Left lung (tissue), 4 donors: ENCODE measurements at regions not wholly inside any gene's neighbourhood (a gene's known extent, or its start where the extent isn't known, plus 50 kb on each side); places are given as distances from the start of the nearest gene placed in this dataset.
A peak's percentile ranks its signal among the peaks of the same experiment; 100 is the strongest.

ENCODE experiments used
- ATAC-seq: fragments of 200-7000 bp; cut with Tn5 transposase; one replicate; pipeline ENCODE4 v1.9.1; 2020; ENCODE audit warnings: moderate library complexity
- DNase-seq, 4 donors: peaks; one replicate each; pipeline ENCODE4 v3.0.0-alpha.2; 2013 to 2020
- H3K27ac ChIP-seq, 2 donors: fragments of 200-600 bp; sonication (generic) in 1 of 2; one replicate each; pipeline versions ENCODE4 v1.5.0 to v1.8.0; 2020 to 2021
- H3K27me3 ChIP-seq, 2 donors: fragments of 200-600 bp; sonication (generic) in 1 of 2; one replicate each; pipeline versions ENCODE4 v1.5.0 to v1.8.0; 2020 to 2021
- H3K36me3 ChIP-seq, 2 donors: fragments of 200-600 bp; sonication (generic) in 1 of 2; one replicate each; pipeline versions ENCODE4 v1.5.0 to v1.8.0; 2020 to 2021
- H3K4me1 ChIP-seq, 2 donors: fragments of 200-600 bp; one replicate each; pipeline ENCODE4 v1.8.0; 2021
- H3K4me3 ChIP-seq, 2 donors: fragments of 200-600 bp; sonication (generic) in 1 of 2; one replicate each; pipeline versions ENCODE4 v1.5.0 to v1.8.0; 2020 to 2021; ENCODE audit warnings: mild to moderate bottlenecking in 1 of 2
- H3K9me3 ChIP-seq, 2 donors: fragments of 200-600 bp; sonication (generic) in 1 of 2; one replicate each; pipeline versions ENCODE4 v1.5.0 to v1.8.0; 2020 to 2021
- intact Hi-C, 2 donors: fragments of 100-400 bp; cut with DNase I; formaldehyde crosslinking; loops; one replicate each; pipeline versions ENCODE4 v1.11.2 to v1.14.2; 2022
- TF ChIP-seq, protein P1 (sequence below), 2 donors: fragments of 200-600 bp; sonication (generic) in 1 of 2; IDR thresholded peaks; one replicate each; pipeline versions ENCODE4 v1.5.0 to v1.8.0; 2021; ENCODE audit warnings: antibody characterized with exemption in 2 of 2
- donor health status: DM: no; HTN: yes; CAD: no.
- donor health status: DM: no; HTN: no; CAD: no.

DNA sequence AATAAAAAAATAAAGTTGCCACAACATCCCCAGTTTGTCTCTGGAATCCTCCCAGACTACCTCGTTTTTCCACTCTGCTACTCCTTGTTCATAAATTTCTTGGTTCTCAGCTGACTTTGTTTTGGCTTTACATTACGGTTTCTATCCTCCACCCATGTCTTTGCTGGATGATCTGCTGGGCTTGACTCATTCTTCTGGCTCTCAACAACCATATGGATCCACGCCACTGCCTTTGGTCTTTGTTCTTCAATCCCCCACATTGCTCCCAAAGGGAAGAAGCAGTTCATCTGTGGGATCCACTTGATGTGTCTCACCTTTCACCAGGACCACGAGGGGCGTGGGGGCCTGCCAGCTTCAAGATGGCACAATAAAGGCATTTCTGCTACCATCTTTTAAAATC, 67.1 kb upstream of the NBL1 start:
- intact Hi-C loops = no loop called here
- DNase-seq (no peak), ATAC-seq (peak; percentile 34)
- Histone ChIP-seq H3K27ac (peak overlapping the region in 1 of 2 donors; percentile 19), H3K36me3 (no peaks in the 10 kb centered on the region), H3K4me3 (no peak overlapping the region), H3K27me3 (no peaks in the 10 kb centered on the region), H3K4me1 (peaks cover 0 to 9% of the 10 kb centered on the region in 2 donors), H3K9me3 (no peaks in the 10 kb centered on the region)
- TF ChIP-seq, protein P1, sequence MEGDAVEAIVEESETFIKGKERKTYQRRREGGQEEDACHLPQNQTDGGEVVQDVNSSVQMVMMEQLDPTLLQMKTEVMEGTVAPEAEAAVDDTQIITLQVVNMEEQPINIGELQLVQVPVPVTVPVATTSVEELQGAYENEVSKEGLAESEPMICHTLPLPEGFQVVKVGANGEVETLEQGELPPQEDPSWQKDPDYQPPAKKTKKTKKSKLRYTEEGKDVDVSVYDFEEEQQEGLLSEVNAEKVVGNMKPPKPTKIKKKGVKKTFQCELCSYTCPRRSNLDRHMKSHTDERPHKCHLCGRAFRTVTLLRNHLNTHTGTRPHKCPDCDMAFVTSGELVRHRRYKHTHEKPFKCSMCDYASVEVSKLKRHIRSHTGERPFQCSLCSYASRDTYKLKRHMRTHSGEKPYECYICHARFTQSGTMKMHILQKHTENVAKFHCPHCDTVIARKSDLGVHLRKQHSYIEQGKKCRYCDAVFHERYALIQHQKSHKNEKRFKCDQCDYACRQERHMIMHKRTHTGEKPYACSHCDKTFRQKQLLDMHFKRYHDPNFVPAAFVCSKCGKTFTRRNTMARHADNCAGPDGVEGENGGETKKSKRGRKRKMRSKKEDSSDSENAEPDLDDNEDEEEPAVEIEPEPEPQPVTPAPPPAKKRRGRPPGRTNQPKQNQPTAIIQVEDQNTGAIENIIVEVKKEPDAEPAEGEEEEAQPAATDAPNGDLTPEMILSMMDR (IDR thresholded peaks at IDR 0.05) = no peak

DNA sequence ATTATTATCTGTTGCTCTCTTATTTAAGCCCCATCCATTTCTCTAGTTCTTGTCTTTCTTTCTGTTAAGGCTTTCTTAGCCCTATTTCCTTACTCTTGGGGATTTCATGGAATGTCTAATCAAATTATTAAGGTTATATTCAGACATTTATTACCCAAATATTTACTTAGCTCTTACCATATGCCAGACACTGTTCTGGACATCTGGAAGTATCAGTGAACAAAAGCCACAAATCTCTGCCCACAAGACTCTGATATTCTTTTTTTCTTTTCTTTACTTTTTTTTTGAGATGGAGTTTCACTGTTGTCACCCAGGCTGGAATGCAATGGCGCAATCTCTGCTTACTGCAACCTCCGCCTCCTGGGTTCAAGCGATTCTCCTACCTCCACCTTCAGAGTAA, 74.3 kb upstream of the NBL1 start:
- H3K27me3 ChIP-seq = no peaks in the 10 kb centered on the region
- H3K27ac ChIP-seq = no peak overlapping the region
- no peak overlapping the region for H3K4me3 ChIP-seq
- DNase-seq (no peak), ATAC-seq (no peak)
- TF ChIP-seq, protein P1 (IDR thresholded peaks at IDR 0.05) = no peak
- H3K4me1 ChIP-seq = peaks cover 0 to 3% of the 10 kb centered on the region in 2 donors
- no peaks in the 10 kb centered on the region for H3K36me3 ChIP-seq
- intact Hi-C loops = no loop called here
- H3K9me3 ChIP-seq = no peaks in the 10 kb centered on the region

DNA sequence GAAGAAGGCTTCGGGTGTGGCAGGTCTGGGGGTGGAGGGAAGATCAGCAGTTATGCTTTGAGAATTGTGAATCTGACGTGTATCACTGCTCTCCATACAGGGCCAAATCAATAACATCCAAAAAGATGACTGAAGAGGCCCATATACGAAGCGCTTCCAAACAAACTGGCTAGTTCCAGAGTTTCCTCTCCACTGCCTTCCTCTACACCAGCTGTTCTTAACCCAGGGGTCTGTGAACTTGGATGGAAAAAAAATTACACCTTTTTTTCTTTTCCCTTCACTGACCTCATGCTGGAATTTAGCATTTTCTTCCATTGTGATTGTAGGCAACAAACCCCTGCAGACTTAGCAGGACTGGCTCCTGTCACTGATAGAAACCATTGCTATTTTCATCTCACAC, 77.1 kb upstream of the NBL1 start:
- Histone ChIP-seq H3K4me1 (peaks cover 0 to 6% of the 10 kb centered on the region in 2 donors), H3K27me3 (no peaks in the 10 kb centered on the region), H3K4me3 (no peak overlapping the region), H3K9me3 (no peaks in the 10 kb centered on the region), H3K36me3 (no peaks in the 10 kb centered on the region), H3K27ac (no peak overlapping the region)
- intact Hi-C loops = no loop called here
- DNase-seq (peak in 1 of 4 donors; percentile 11), ATAC-seq (no peak)
- TF ChIP-seq, protein P1 (IDR thresholded peaks at IDR 0.05) = no peak

DNA sequence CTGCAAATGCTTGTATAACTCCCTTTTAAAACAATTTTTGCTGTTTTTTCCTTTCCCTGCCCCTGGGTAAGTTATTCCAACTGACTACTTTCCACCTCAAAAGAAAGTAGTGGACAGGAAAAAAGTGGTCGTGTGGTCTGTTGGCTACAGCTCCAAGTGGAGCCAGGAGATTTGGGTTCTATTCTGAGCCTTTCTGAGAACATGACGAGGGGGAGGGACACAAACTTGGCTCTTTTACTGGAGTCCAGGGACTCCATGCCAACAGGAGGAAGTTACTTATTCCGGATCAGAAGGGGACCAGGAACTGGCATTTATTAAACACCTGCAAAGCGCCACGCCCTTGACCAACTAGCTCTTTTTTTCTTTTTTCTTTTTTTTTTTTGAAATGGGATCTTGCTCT, 79.0 kb upstream of the CAPZB start:
- no peak overlapping the region for H3K4me3 ChIP-seq
- intact Hi-C loops = no loop called here
- no peaks in the 10 kb centered on the region for H3K9me3 ChIP-seq
- TF ChIP-seq, protein P1 (IDR thresholded peaks at IDR 0.05) = no peak
- no peaks in the 10 kb centered on the region for H3K36me3 ChIP-seq
- H3K27ac ChIP-seq = peak overlapping the region in 1 of 2 donors; percentile 77
- peaks cover 0 to 6% of the 10 kb centered on the region in 2 donors for H3K4me1 ChIP-seq
- no peaks in the 10 kb centered on the region for H3K27me3 ChIP-seq
- peak in 1 of 4 donors; percentile 8 for DNase-seq
- no peak for ATAC-seq

DNA sequence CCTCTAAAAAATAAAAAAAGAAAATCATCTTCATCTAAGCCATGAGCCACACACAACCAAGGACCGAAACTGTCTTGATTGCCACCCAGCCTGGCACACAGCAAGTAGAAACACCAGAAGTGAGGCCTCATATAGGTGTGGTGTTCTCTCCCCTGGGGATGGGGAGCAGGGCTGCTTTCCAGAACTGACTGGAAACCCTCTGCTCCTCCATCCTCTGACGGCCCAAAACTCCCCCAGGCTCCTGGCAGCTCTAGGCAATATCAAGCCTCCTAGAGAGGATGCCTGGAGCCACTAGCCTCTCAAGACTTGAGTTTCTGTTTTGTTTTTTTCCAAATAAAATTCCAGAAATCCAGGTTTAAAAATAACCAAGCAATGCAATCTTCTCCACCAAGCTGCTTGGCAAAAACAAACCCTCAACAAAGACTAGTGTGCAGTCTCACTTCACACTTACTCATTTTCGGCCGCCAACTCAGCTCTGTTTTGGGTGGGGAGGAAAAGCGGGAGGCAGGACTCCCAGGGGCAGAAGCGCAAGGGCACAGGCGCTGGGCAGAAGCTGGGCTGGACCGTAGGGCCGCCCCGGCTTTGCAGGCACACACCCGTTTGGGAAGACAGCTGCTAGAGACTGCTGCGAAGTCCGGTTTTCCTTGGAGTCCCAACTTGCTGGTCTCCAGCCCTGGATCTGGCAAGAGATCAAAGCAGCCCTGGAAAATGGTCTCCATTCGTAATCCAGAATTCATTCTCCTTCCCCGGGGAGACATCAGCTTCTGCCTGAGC, 78.2 kb upstream of the CAPZB start:
- peaks cover 0 to 6% of the 10 kb centered on the region in 2 donors for H3K4me1 ChIP-seq
- H3K27ac ChIP-seq = peak overlapping the region; percentile 23 to 77
- TF ChIP-seq, protein P1 (IDR thresholded peaks at IDR 0.05) = no peak
- intact Hi-C loops = no loop called here
- H3K9me3 ChIP-seq = no peaks in the 10 kb centered on the region
- ATAC-seq = peak; percentile 75
- no peak overlapping the region for H3K4me3 ChIP-seq
- H3K27me3 ChIP-seq = peaks cover 0 to 3% of the 10 kb centered on the region in 2 donors
- H3K36me3 ChIP-seq = no peaks in the 10 kb centered on the region
- peak in 3 of 4 donors; percentile 38 to 88 (median 85) for DNase-seq
